ENCODE measurements at regions not wholly inside any gene's neighbourhood (a gene's known extent, or its start where the extent isn't known, plus 50 kb on each side); places are given as distances from the start of the nearest gene placed in this dataset.
"Not testable (repeated sequence)": the region's sequence is repeated elsewhere in the genome, so short reads cannot be mapped to it uniquely, and the experiment has no call there.

DNA sequence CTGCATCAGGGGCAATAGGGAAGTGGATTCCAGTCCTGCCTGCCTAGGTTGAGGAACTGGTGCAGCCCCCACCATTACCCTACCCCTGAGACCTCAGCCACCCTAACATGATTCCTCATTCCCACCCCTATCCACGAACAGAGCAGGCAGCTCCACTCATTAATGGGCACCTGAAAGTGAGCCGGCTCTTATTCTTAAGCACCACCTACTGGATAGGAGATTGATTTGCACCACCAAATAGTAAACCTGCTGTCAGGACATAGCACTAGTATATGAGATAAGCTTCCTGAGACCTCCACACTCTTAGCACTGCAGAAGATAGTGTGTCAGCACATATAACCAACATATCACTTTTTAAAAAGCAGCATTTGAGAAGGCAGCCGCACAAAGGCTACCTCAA, 573.2 kb downstream of the SOX5 start:
- Mint-ChIP-seq H3K27ac (no peak overlapping the region), H3K4me3 (no peak overlapping the region), H3K9me3 (peaks cover 26 to 44% of the 10 kb centered on the region in 2 donors), H3K27me3 (no peaks in the 10 kb centered on the region), H3K4me1 (no peaks in the 10 kb centered on the region)
- DNase-seq = no peak
- ATAC-seq = no peak

GRCh38 chr12:23380419-23381100, 568.9 kb downstream of the SOX5 start:
- no peak for ATAC-seq
- Mint-ChIP-seq H3K4me3 (no peak overlapping the region), H3K27me3 (no peaks in the 10 kb centered on the region), H3K9me3 (peaks cover 16 to 31% of the 10 kb centered on the region in 2 donors), H3K27ac (no peak overlapping the region), H3K4me1 (no peaks in the 10 kb centered on the region)
- DNase-seq = no peak

GRCh38 chr12:23388898-23389297, 560.6 kb downstream of the SOX5 start:
- H3K4me3 Mint-ChIP-seq, H3K4me1 Mint-ChIP-seq, DNase-seq, H3K27me3 Mint-ChIP-seq, H3K27ac Mint-ChIP-seq, ATAC-seq: not testable (repeated sequence)
- peaks cover 12 to 36% of the 10 kb centered on the region in 2 donors for H3K9me3 Mint-ChIP-seq

DNA sequence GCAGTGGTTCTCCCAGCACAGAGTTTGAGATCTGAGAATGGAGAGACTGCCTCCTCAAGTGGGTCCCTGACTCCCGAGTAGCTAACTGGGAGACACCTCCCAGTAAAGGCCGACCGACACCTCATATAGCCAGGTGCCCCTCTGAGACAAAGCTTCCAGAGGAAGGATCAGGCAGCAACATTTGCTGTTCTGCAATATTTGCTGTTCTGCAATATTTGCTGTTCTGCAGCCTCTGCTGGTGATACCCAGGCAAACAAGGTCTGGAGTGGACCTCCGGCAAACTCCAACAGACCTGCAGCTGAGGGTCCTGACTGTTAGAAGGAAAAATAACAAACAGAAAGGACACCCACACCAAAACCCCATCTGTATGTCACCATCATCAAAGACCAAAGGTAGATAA, 560.2 kb downstream of the SOX5 start:
- not testable (repeated sequence) for H3K27ac Mint-ChIP-seq, DNase-seq, H3K4me3 Mint-ChIP-seq, ATAC-seq, H3K27me3 Mint-ChIP-seq, H3K4me1 Mint-ChIP-seq
- H3K9me3 Mint-ChIP-seq = peaks cover 12 to 36% of the 10 kb centered on the region in 2 donors

DNA sequence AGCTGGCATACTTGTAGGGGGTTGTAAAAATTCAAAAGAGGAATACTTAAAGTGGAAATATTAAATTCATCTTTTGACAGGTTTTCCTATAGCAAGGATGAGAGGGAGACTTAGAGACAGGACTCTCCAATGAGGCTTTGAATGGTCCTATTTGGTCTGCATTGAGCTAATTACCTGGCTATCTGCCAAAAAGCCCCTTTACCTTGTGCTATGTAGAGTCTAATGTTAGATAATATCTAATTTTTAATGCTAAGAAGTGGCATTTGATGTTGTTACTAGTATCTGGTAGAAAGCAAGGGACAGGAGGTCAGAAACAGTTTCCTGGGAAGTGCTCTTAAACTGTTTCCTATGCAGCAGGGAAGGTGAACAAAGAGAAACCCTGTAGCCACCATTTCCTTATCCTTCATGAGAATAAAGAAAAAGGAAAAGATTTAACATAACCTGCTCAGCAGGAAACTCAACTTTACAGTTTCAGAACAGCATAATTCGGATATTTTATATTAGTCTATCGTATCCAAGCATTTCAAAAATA, 550.0 kb downstream of the SOX5 start:
- Mint-ChIP-seq H3K4me1 (no peaks in the 10 kb centered on the region), H3K4me3 (no peak overlapping the region), H3K27ac (no peak overlapping the region), H3K9me3 (no peaks in the 10 kb centered on the region), H3K27me3 (no peaks in the 10 kb centered on the region)
- ATAC-seq = no peak
- no peak for DNase-seq

DNA sequence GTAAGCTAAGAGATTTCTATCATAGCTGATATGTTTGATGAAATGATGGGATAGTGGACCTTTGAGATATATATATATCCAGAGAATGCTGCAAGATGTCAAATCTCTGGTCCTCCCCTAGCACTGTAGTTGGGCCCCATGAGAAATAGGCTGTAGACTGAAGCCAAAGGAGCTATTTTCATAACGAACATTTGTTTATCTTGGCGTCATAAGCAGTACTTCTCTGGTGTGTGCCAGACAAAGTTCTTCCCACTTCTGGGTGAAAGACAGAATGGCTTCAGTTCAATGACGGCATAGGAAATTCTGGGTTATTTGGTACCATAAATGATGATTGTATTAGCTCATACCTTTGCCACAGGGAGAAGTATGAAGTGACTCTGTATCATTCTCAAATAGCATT, 534.3 kb downstream of the SOX5 start:
- DNase-seq = no peak
- no peak for ATAC-seq
- Mint-ChIP-seq H3K27me3 (no peaks in the 10 kb centered on the region), H3K4me3 (no peak overlapping the region), H3K4me1 (no peaks in the 10 kb centered on the region), H3K9me3 (peaks cover 0 to 10% of the 10 kb centered on the region in 2 donors), H3K27ac (no peak overlapping the region)

DNA sequence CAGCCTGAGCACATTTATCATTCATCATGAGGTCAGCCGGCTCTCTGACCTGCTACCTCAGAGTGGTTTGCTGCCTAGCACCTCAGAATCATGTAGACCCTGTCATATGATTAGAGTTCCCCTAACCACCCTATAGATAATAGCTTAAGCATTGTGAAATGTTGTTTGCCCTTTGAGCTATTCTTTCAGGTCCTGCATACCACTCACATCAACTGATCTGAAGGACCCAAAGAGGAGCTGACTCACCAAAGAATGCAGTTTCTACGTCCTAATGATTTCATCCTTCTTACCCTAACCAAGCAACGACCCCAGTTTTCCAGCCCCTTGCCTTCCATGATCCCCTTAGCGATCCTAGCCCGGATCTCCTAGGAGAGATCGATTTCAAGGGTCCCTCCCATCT, 527.9 kb downstream of the SOX5 start:
- no peaks in the 10 kb centered on the region for H3K4me1 Mint-ChIP-seq
- peaks cover 8 to 9% of the 10 kb centered on the region in 2 donors for H3K9me3 Mint-ChIP-seq
- H3K4me3 Mint-ChIP-seq = no peak overlapping the region
- H3K27ac Mint-ChIP-seq = no peak overlapping the region
- DNase-seq (no peak), ATAC-seq (no peak)
- H3K27me3 Mint-ChIP-seq = no peaks in the 10 kb centered on the region

- Mint-ChIP-seq H3K9me3 (peaks cover 9 to 11% of the 10 kb centered on the region in 2 donors), H3K27me3 (no peaks in the 10 kb centered on the region), H3K4me3 (no peak overlapping the region), H3K4me1 (no peaks in the 10 kb centered on the region), H3K27ac (no peak overlapping the region)
- ATAC-seq (no peak), DNase-seq (no peak)
Observed at GRCh38 chr12:23423097-23423687, 526.3 kb downstream of the SOX5 start.

DNA sequence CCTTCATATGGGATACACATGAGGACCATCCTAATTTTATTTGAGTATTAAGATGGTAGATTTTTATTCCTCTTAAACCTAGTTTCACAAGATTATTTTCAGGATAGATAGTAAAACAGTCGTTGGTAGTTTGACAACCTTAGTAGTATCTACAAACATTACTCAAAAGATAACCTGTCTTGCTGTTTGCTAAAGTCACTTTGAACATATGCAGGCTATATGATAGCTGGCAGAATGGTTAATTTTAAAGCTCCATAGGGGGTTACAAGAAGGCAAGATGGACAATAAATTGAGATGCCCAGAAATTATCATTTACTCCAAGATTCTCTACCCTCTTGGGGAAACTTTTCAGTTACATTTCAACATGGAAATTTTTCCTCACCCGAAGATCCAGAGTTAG, 525.7 kb downstream of the SOX5 start:
- Mint-ChIP-seq H3K4me3 (no peak overlapping the region), H3K27me3 (no peaks in the 10 kb centered on the region)

GRCh38 chr12:23424685-23425084, 524.8 kb downstream of the SOX5 start:
- no peaks in the 10 kb centered on the region for H3K27me3 Mint-ChIP-seq
- H3K9me3 Mint-ChIP-seq = peaks cover 9 to 11% of the 10 kb centered on the region in 2 donors
- H3K4me3 Mint-ChIP-seq = no peak overlapping the region
- ATAC-seq = no peak
- no peak for DNase-seq
- H3K27ac Mint-ChIP-seq = no peak overlapping the region
- no peaks in the 10 kb centered on the region for H3K4me1 Mint-ChIP-seq

More for the DNA sequence above, 525.7 kb downstream of the SOX5 start:
- H3K4me1 Mint-ChIP-seq = no peaks in the 10 kb centered on the region
- ATAC-seq (no peak), DNase-seq (no peak)
- peaks cover 9 to 11% of the 10 kb centered on the region in 2 donors for H3K9me3 Mint-ChIP-seq
- no peak overlapping the region for H3K27ac Mint-ChIP-seq

- no peak for DNase-seq
- Mint-ChIP-seq H3K27ac (no peak overlapping the region), H3K27me3 (no peaks in the 10 kb centered on the region), H3K4me3 (no peak overlapping the region), H3K4me1 (no peaks in the 10 kb centered on the region), H3K9me3 (peaks cover 9 to 11% of the 10 kb centered on the region in 2 donors)
- ATAC-seq = no peak
Observed at GRCh38 chr12:23426328-23426727, 523.1 kb downstream of the SOX5 start.

- no peaks in the 10 kb centered on the region for H3K27me3 Mint-ChIP-seq
- DNase-seq (no peak), ATAC-seq (no peak)
Observed at GRCh38 chr12:23428758-23429157, 520.7 kb downstream of the SOX5 start.

GRCh38 chr12:23431006-23431405, 518.5 kb downstream of the SOX5 start:
- DNase-seq (no peak), ATAC-seq (no peak)
- H3K4me3 Mint-ChIP-seq = no peak overlapping the region
- peaks cover 18 to 21% of the 10 kb centered on the region in 2 donors for H3K9me3 Mint-ChIP-seq
- H3K27me3 Mint-ChIP-seq = no peaks in the 10 kb centered on the region
- H3K27ac Mint-ChIP-seq = no peak overlapping the region
- H3K4me1 Mint-ChIP-seq = no peaks in the 10 kb centered on the region

More at GRCh38 chr12:23428758-23429157, 520.7 kb downstream of the SOX5 start:
- H3K9me3 Mint-ChIP-seq = peaks cover 7 to 18% of the 10 kb centered on the region in 2 donors
- H3K4me1 Mint-ChIP-seq = no peaks in the 10 kb centered on the region
- H3K4me3 Mint-ChIP-seq = no peak overlapping the region
- H3K27ac Mint-ChIP-seq = no peak overlapping the region

GRCh38 chr12:23433121-23433520, 516.3 kb downstream of the SOX5 start:
- Mint-ChIP-seq H3K9me3 (peaks cover 12 to 24% of the 10 kb centered on the region in 2 donors), H3K4me3 (no peak overlapping the region), H3K27me3 (no peaks in the 10 kb centered on the region), H3K4me1 (no peaks in the 10 kb centered on the region), H3K27ac (no peak overlapping the region)
- DNase-seq (no peak), ATAC-seq (no peak)

- no peaks in the 10 kb centered on the region for H3K4me1 Mint-ChIP-seq
- H3K4me3 Mint-ChIP-seq = no peak overlapping the region
- ATAC-seq = no peak
- no peaks in the 10 kb centered on the region for H3K27me3 Mint-ChIP-seq
- no peak for DNase-seq
- peaks cover 12 to 31% of the 10 kb centered on the region in 2 donors for H3K9me3 Mint-ChIP-seq
- H3K27ac Mint-ChIP-seq = no peak overlapping the region
Observed at GRCh38 chr12:23434154-23434553, 515.3 kb downstream of the SOX5 start.

GRCh38 chr12:23446746-23447145, 502.7 kb downstream of the SOX5 start:
- Mint-ChIP-seq H3K27me3 (no peaks in the 10 kb centered on the region), H3K4me3 (no peak overlapping the region), H3K9me3 (peaks cover 0 to under 1% of the 10 kb centered on the region in 2 donors), H3K27ac (no peak overlapping the region), H3K4me1 (no peaks in the 10 kb centered on the region)
- ATAC-seq (no peak), DNase-seq (no peak)

All from stimulated activated naive CD8-positive, alpha-beta T cell treated with anti-CD3 and anti-CD28 coated beads, Interleukin-15, amount 100 ng/mL, for 72 hours (primary cell).